Hepatocyte (in vitro differentiated cells): ENCODE measurements at regions not wholly inside any gene's neighbourhood (a gene's known extent, or its start where the extent isn't known, plus 50 kb on each side); places are given as distances from the start of the nearest gene placed in this dataset.

Experiments used
- EZH2 ChIP-seq: fragments of 200-600 bp; sonication (generic); IDR thresholded peaks from 2 replicates; pipeline ENCODE4 v1.6.1; 2016; ENCODE audit warnings: antibody characterized with exemption, mild to moderate bottlenecking, borderline replicate concordance
- EZH2phosphoT487 ChIP-seq: fragments of 200-600 bp; sonication (generic); IDR thresholded peaks from one replicate; pipeline ENCODE4 v1.6.1; 2018; ENCODE audit warnings: antibody characterized with exemption, mild to moderate bottlenecking, low read depth, moderate library complexity; ENCODE audit not compliant: unreplicated experiment, severe bottlenecking
- TF ChIP-seq, protein P1 (sequence below): fragments of 200-600 bp; sonication (generic); IDR thresholded peaks from 2 replicates; pipeline ENCODE4 v1.5.1; 2016; ENCODE audit warnings: antibody characterized with exemption, mild to moderate bottlenecking; ENCODE audit not compliant: poor library complexity

DNA sequence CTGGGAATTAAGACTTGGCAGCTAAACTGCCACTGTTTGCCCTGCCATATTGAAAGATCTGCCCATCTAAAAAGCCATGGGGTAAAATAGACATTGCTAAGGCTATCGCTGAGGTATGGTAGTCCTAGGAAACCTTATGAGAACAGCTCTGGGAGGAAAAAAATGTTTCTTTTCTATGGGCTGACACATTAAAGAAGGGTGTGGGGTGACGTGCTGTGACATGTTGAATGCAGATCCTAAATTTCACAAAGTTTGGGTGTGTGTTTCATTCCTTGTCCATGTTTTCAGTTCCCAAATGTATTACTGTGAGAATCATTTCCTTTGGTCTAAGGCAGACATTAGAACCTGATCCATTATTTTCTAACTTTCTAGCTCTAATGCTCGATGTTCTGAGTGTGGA, 766.4 kb downstream of the BCL11A start:
- TF ChIP-seq, protein P1, sequence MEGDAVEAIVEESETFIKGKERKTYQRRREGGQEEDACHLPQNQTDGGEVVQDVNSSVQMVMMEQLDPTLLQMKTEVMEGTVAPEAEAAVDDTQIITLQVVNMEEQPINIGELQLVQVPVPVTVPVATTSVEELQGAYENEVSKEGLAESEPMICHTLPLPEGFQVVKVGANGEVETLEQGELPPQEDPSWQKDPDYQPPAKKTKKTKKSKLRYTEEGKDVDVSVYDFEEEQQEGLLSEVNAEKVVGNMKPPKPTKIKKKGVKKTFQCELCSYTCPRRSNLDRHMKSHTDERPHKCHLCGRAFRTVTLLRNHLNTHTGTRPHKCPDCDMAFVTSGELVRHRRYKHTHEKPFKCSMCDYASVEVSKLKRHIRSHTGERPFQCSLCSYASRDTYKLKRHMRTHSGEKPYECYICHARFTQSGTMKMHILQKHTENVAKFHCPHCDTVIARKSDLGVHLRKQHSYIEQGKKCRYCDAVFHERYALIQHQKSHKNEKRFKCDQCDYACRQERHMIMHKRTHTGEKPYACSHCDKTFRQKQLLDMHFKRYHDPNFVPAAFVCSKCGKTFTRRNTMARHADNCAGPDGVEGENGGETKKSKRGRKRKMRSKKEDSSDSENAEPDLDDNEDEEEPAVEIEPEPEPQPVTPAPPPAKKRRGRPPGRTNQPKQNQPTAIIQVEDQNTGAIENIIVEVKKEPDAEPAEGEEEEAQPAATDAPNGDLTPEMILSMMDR = no peak
- TF ChIP-seq EZH2 (no peak), EZH2phosphoT487 (no peak)
